ENCODE measurements at regions not wholly inside any gene's neighbourhood (a gene's known extent, or its start where the extent isn't known, plus 50 kb on each side); places are given as distances from the start of the nearest gene placed in this dataset.

DNA sequence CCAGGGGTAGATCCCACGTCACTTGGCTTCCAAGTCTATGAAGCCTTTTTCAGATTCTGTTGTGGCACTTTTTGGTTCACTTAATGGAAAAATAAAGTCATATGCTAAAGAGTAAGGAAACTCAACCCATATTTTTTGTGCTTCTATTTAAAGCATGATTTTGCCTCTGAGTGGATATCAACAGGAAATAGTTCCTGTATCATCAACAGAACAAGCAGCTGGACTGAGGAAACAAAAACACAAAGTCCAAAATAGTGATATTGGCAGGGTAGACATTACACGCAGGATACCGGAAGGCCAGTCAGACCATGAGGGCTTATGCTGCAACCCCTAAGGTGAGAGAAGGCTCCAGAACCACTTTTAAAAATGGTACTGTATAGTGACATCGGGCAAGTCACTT, 248.3 kb upstream of the ANO5 start:
- H3K36me3 ChIP-seq (ENCODE audit: control insufficient read depth in 2 of 3, insufficient read depth in 3 of 3, low read length in 3 of 3): no peaks in the 10 kb centered on the region
- intact Hi-C loops (cut with DNase I): no loop called here
- FAIRE-seq (no peak), DNase-seq (no peak)
- TF ChIP-seq, protein P1, sequence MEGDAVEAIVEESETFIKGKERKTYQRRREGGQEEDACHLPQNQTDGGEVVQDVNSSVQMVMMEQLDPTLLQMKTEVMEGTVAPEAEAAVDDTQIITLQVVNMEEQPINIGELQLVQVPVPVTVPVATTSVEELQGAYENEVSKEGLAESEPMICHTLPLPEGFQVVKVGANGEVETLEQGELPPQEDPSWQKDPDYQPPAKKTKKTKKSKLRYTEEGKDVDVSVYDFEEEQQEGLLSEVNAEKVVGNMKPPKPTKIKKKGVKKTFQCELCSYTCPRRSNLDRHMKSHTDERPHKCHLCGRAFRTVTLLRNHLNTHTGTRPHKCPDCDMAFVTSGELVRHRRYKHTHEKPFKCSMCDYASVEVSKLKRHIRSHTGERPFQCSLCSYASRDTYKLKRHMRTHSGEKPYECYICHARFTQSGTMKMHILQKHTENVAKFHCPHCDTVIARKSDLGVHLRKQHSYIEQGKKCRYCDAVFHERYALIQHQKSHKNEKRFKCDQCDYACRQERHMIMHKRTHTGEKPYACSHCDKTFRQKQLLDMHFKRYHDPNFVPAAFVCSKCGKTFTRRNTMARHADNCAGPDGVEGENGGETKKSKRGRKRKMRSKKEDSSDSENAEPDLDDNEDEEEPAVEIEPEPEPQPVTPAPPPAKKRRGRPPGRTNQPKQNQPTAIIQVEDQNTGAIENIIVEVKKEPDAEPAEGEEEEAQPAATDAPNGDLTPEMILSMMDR (IDR thresholded peaks at IDR 0.05; ENCODE audit: borderline replicate concordance, extremely low read depth, insufficient read depth): no peak
- no peaks in the 10 kb centered on the region for H3K27me3 ChIP-seq (ENCODE audit: control insufficient read depth, insufficient read depth, low read length)
- no peaks in the 10 kb centered on the region for H3K4me1 ChIP-seq (ENCODE audit: control insufficient read depth in 2 of 3, insufficient read depth in 2 of 3, low read depth in 1 of 3, low read length in 3 of 3)
- no peak overlapping the region for H3K27ac ChIP-seq (ENCODE audit: low read depth in 2 of 2, low read length in 2 of 2)
- H3K4me3 ChIP-seq (ENCODE audit: low read length in 3 of 3): no peak overlapping the region
- H3K9me3 ChIP-seq (ENCODE audit: control insufficient read depth in 2 of 3, insufficient read depth in 1 of 3, low read length in 3 of 3): no peaks in the 10 kb centered on the region
- no peak overlapping the region for H3K9ac ChIP-seq (ENCODE audit: low read length in 3 of 3)

DNA sequence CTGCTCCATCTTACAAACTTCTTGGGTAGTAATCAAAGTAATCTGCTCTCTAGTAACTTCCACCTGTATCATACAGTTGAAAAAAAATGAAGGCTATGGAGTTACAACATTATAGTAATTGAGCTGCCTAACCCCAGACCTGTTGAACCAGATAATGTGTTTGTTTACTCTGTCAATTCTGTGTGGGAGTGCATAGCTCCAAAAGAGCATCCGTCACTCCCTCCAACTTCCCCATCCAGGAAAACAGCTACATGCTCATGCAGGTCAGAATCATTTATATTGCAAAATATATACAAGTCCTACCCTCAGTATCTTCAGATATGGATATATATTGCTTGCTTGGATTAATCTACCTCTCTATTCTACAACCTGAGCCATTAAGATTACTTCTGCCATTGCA, 244.0 kb upstream of the ANO5 start:
- Histone ChIP-seq H3K4me3 (ENCODE audit: low read length in 3 of 3) (no peak overlapping the region), H3K4me1 (ENCODE audit: control insufficient read depth in 2 of 3, insufficient read depth in 2 of 3, low read depth in 1 of 3, low read length in 3 of 3) (no peaks in the 10 kb centered on the region), H3K36me3 (ENCODE audit: control insufficient read depth in 2 of 3, insufficient read depth in 3 of 3, low read length in 3 of 3) (no peaks in the 10 kb centered on the region), H3K27me3 (ENCODE audit: control insufficient read depth, insufficient read depth, low read length) (no peaks in the 10 kb centered on the region), H3K9me3 (ENCODE audit: control insufficient read depth in 2 of 3, insufficient read depth in 1 of 3, low read length in 3 of 3) (no peaks in the 10 kb centered on the region), H3K27ac (ENCODE audit: low read depth in 2 of 2, low read length in 2 of 2) (no peak overlapping the region), H3K9ac (ENCODE audit: low read length in 3 of 3) (no peak overlapping the region)
- no peak for FAIRE-seq
- TF ChIP-seq, protein P1 (IDR thresholded peaks at IDR 0.05; ENCODE audit: borderline replicate concordance, extremely low read depth, insufficient read depth): no peak
- peak in 2 of 5 donors; percentile 11 to 14 for DNase-seq
- intact Hi-C loops (cut with DNase I): no loop called here

GRCh38 chr11:21949763-21950413, 243.0 kb upstream of the ANO5 start:
- no peak overlapping the region for H3K4me3 ChIP-seq (ENCODE audit: low read length in 3 of 3)
- no peaks in the 10 kb centered on the region for H3K4me1 ChIP-seq (ENCODE audit: control insufficient read depth in 2 of 3, insufficient read depth in 2 of 3, low read depth in 1 of 3, low read length in 3 of 3)
- no peaks in the 10 kb centered on the region for H3K9me3 ChIP-seq (ENCODE audit: control insufficient read depth in 2 of 3, insufficient read depth in 1 of 3, low read length in 3 of 3)
- intact Hi-C loops (cut with DNase I): no loop called here
- H3K27me3 ChIP-seq (ENCODE audit: control insufficient read depth, insufficient read depth, low read length): no peaks in the 10 kb centered on the region
- FAIRE-seq (no peak), DNase-seq (no peak)
- no peaks in the 10 kb centered on the region for H3K36me3 ChIP-seq (ENCODE audit: control insufficient read depth in 2 of 3, insufficient read depth in 3 of 3, low read length in 3 of 3)
- no peak overlapping the region for H3K27ac ChIP-seq (ENCODE audit: low read depth in 2 of 2, low read length in 2 of 2)
- TF ChIP-seq, protein P1 (IDR thresholded peaks at IDR 0.05; ENCODE audit: borderline replicate concordance, extremely low read depth, insufficient read depth): no peak
- no peak overlapping the region for H3K9ac ChIP-seq (ENCODE audit: low read length in 3 of 3)

GRCh38 chr11:21963013-21963412, 229.9 kb upstream of the ANO5 start:
- Histone ChIP-seq H3K27me3 (ENCODE audit: control insufficient read depth, insufficient read depth, low read length) (no peaks in the 10 kb centered on the region), H3K36me3 (ENCODE audit: control insufficient read depth in 2 of 3, insufficient read depth in 3 of 3, low read length in 3 of 3) (no peaks in the 10 kb centered on the region), H3K9me3 (ENCODE audit: control insufficient read depth in 2 of 3, insufficient read depth in 1 of 3, low read length in 3 of 3) (no peaks in the 10 kb centered on the region), H3K4me1 (ENCODE audit: control insufficient read depth in 2 of 3, insufficient read depth in 2 of 3, low read depth in 1 of 3, low read length in 3 of 3) (no peaks in the 10 kb centered on the region), H3K27ac (ENCODE audit: low read depth in 2 of 2, low read length in 2 of 2) (no peak overlapping the region), H3K4me3 (ENCODE audit: low read length in 3 of 3) (no peak overlapping the region), H3K9ac (ENCODE audit: low read length in 3 of 3) (no peak overlapping the region)
- TF ChIP-seq, protein P1 (IDR thresholded peaks at IDR 0.05; ENCODE audit: borderline replicate concordance, extremely low read depth, insufficient read depth): no peak
- no peak for FAIRE-seq
- no peak for DNase-seq
- intact Hi-C loops (cut with DNase I): no loop called here
